HEK293 (cell line): ENCODE measurements at regions not wholly inside any gene's neighbourhood (a gene's known extent, or its start where the extent isn't known, plus 50 kb on each side); places are given as distances from the start of the nearest gene placed in this dataset.

Source experiments
- CTCF ChIA-PET: fragments of 350-600 bp; formaldehyde crosslinking; extraction: SDS; loops from one replicate; lab custom pipeline; 2021; ENCODE audit warnings: antibody characterized with exemption; lab: Yijun Ruan, JAX
- POLR2A ChIA-PET: fragments of 300-600 bp; formaldehyde crosslinking; extraction: SDS; loops from one replicate; lab custom pipeline; 2020; ENCODE audit warnings: antibody characterized with exemption, inconsistent platforms; lab: Yijun Ruan, JAX
- H3K27ac ChIP-seq: fragments of 200-500 bp; sonication (Bioruptor generic); 2 replicates; pipeline ENCODE4 v1.5.1; 2014; ENCODE audit warnings: low read depth, low read length, control low read depth, inconsistent platforms; ENCODE audit errors: extremely low read depth
- H3K36me3 ChIP-seq, 2 experiments: fragments of 200-500 bp in 1 of 2; sonication (Bioruptor generic) in 1 of 2; 1 replicate in 1 of 2; 2 replicates in 1 of 2; pipeline ENCODE4 v1.5.1; 2014 to 2017; ENCODE audit warnings: inconsistent platforms in 2 of 2, low read length in 2 of 2; ENCODE audit not compliant: control insufficient read depth in 2 of 2, insufficient read depth in 1 of 2
- H3K4me1 ChIP-seq: fragments of 200-500 bp; sonication (Bioruptor generic); 2 replicates; pipeline ENCODE4 v1.5.1; 2014; ENCODE audit warnings: mild to moderate bottlenecking, low read length, inconsistent platforms; ENCODE audit not compliant: control insufficient read depth, insufficient read depth
- H3K4me3 ChIP-seq: 2 replicates; pipeline ENCODE4 v1.5.1; 2011; ENCODE audit warnings: low read depth, mild to moderate bottlenecking, control low read depth, low read length, moderate library complexity
- H3K9me3 ChIP-seq: fragments of 200-500 bp; sonication (Bioruptor generic); 2 replicates; pipeline ENCODE4 v1.5.1; 2014; ENCODE audit warnings: low read depth, low read length, inconsistent platforms; ENCODE audit not compliant: control insufficient read depth, insufficient read depth
- BCL11A ChIP-seq: fragments of 450-650 bp; formaldehyde crosslinking; IDR thresholded peaks from 2 replicates; pipeline ENCODE4 v1.5.1; 2016; ENCODE audit warnings: low read depth, missing biosample characterization, missing genetic modification characterization
- GFI1B ChIP-seq: fragments of 450-650 bp; formaldehyde crosslinking; IDR thresholded peaks from 2 replicates; pipeline ENCODE4 v1.5.1; 2016; ENCODE audit warnings: missing biosample characterization, missing genetic modification characterization
- GLI2 ChIP-seq: fragments of 450-650 bp; formaldehyde crosslinking; IDR thresholded peaks from 2 replicates; pipeline ENCODE4; 2017; ENCODE audit warnings: missing biosample characterization, missing genetic modification characterization, low read depth, borderline replicate concordance
- IKZF3 ChIP-seq: fragments of 450-650 bp; IDR thresholded peaks from 2 replicates; pipeline ENCODE4 v1.5.0; 2018; ENCODE audit warnings: missing biosample characterization, mild to moderate bottlenecking, missing genetic modification characterization, moderate library complexity
- KLF9 ChIP-seq: fragments of 450-650 bp; formaldehyde crosslinking; IDR thresholded peaks from 2 replicates; pipeline ENCODE4 v1.5.1; 2016; ENCODE audit warnings: missing biosample characterization, missing genetic modification characterization, low read depth
- MZF1 ChIP-seq: fragments of 450-650 bp; formaldehyde crosslinking; IDR thresholded peaks from 2 replicates; pipeline ENCODE4 v1.5.1; 2017; ENCODE audit warnings: missing biosample characterization, missing genetic modification characterization, borderline replicate concordance
- SCRT2 ChIP-seq: fragments of 450-650 bp; formaldehyde crosslinking; IDR thresholded peaks from 2 replicates; pipeline ENCODE4 v1.5.1; 2016; ENCODE audit warnings: missing biosample characterization, missing genetic modification characterization
- YY1 ChIP-seq: fragments of 450-650 bp; formaldehyde crosslinking; IDR thresholded peaks from 2 replicates; pipeline ENCODE4 v1.5.1; 2018; ENCODE audit warnings: missing biosample characterization, missing genetic modification characterization
- ZBTB17 ChIP-seq: fragments of 450-650 bp; formaldehyde crosslinking; IDR thresholded peaks from 2 replicates; pipeline ENCODE4 v1.5.1; 2016; ENCODE audit warnings: missing biosample characterization, missing genetic modification characterization
- ZFHX2 ChIP-seq: fragments of 450-650 bp; formaldehyde crosslinking; conservative IDR thresholded peaks from 2 replicates; pipeline ENCODE4 v1.5.1; 2016; ENCODE audit warnings: missing biosample characterization, missing genetic modification characterization
- ZNF121 ChIP-seq: fragments of 450-650 bp; formaldehyde crosslinking; IDR thresholded peaks from 2 replicates; pipeline ENCODE4 v1.5.1; 2016; ENCODE audit warnings: missing biosample characterization, missing genetic modification characterization
- ZNF132 ChIP-seq: fragments of 450-650 bp; formaldehyde crosslinking; IDR thresholded peaks from 2 replicates; pipeline ENCODE4 v1.5.1; 2017; ENCODE audit warnings: missing biosample characterization, missing genetic modification characterization, borderline replicate concordance
- ZNF140 ChIP-seq: fragments of 450-650 bp; formaldehyde crosslinking; IDR thresholded peaks from 2 replicates; pipeline ENCODE4 v1.5.1; 2016; ENCODE audit warnings: missing biosample characterization, missing genetic modification characterization
- ZNF223 ChIP-seq: fragments of 450-650 bp; formaldehyde crosslinking; IDR thresholded peaks from 2 replicates; pipeline ENCODE4 v1.5.1; 2016; ENCODE audit warnings: missing biosample characterization, missing genetic modification characterization
- ZNF248 ChIP-seq: fragments of 450-650 bp; formaldehyde crosslinking; IDR thresholded peaks from 2 replicates; pipeline ENCODE4 v1.5.1; 2017; ENCODE audit warnings: missing biosample characterization, missing genetic modification characterization
- ZNF292 ChIP-seq: fragments of 450-650 bp; formaldehyde crosslinking; IDR thresholded peaks from 2 replicates; pipeline ENCODE4 v1.5.1; 2016; ENCODE audit warnings: low read depth, missing biosample characterization, missing genetic modification characterization, borderline replicate concordance
- ZNF324 ChIP-seq: fragments of 450-650 bp; formaldehyde crosslinking; IDR thresholded peaks from 2 replicates; pipeline ENCODE4 v1.5.1; 2016; ENCODE audit warnings: missing biosample characterization, missing genetic modification characterization
- ZNF394 ChIP-seq: fragments of 450-650 bp; formaldehyde crosslinking; IDR thresholded peaks from 2 replicates; pipeline ENCODE4 v1.5.1; 2016; ENCODE audit warnings: missing biosample characterization, missing genetic modification characterization, mild to moderate bottlenecking, moderate library complexity, borderline replicate concordance
- ZNF426 ChIP-seq: fragments of 450-650 bp; formaldehyde crosslinking; IDR thresholded peaks from 2 replicates; pipeline ENCODE4 v1.5.1; 2017; ENCODE audit warnings: missing biosample characterization, missing genetic modification characterization, mild to moderate bottlenecking, inconsistent platforms, moderate library complexity
- ZNF48 ChIP-seq: fragments of 450-650 bp; formaldehyde crosslinking; IDR thresholded peaks from 2 replicates; pipeline ENCODE4 v1.5.1; 2016; ENCODE audit warnings: missing biosample characterization, missing genetic modification characterization
- ZNF558 ChIP-seq: fragments of 450-650 bp; formaldehyde crosslinking; IDR thresholded peaks from 2 replicates; pipeline ENCODE4 v1.5.1; 2016; ENCODE audit warnings: missing biosample characterization, missing genetic modification characterization
- ZNF571 ChIP-seq: fragments of 450-650 bp; formaldehyde crosslinking; IDR thresholded peaks from 2 replicates; pipeline ENCODE4 v1.5.0; 2017; ENCODE audit warnings: missing biosample characterization, missing genetic modification characterization
- ZNF621 ChIP-seq: fragments of 450-650 bp; formaldehyde crosslinking; IDR thresholded peaks from 2 replicates; pipeline ENCODE4 v1.5.1; 2017; ENCODE audit warnings: missing biosample characterization, missing genetic modification characterization
- ZNF785 ChIP-seq: fragments of 450-650 bp; formaldehyde crosslinking; IDR thresholded peaks from 2 replicates; pipeline ENCODE4 v1.5.1; 2016; ENCODE audit warnings: missing biosample characterization, missing genetic modification characterization
- ZSCAN16 ChIP-seq: fragments of 450-650 bp; formaldehyde crosslinking; IDR thresholded peaks from 2 replicates; pipeline ENCODE4 v1.5.1; 2016; ENCODE audit warnings: missing biosample characterization, missing genetic modification characterization
- TF ChIP-seq, protein P1 (sequence below): fragments of 450-650 bp; formaldehyde crosslinking; IDR thresholded peaks from 2 replicates; pipeline ENCODE4 v1.5.1; 2017; ENCODE audit warnings: missing biosample characterization, missing genetic modification characterization
- TF ChIP-seq, protein P2 (sequence below): fragments of 450-650 bp; formaldehyde crosslinking; IDR thresholded peaks from 2 replicates; pipeline ENCODE4 v1.5.1; 2017; ENCODE audit warnings: missing biosample characterization, missing genetic modification characterization
- TF ChIP-seq, protein P3 (sequence below): fragments of 450-650 bp; formaldehyde crosslinking; IDR thresholded peaks from 2 replicates; pipeline ENCODE4 v1.5.1; 2017; ENCODE audit warnings: missing biosample characterization, missing genetic modification characterization

DNA sequence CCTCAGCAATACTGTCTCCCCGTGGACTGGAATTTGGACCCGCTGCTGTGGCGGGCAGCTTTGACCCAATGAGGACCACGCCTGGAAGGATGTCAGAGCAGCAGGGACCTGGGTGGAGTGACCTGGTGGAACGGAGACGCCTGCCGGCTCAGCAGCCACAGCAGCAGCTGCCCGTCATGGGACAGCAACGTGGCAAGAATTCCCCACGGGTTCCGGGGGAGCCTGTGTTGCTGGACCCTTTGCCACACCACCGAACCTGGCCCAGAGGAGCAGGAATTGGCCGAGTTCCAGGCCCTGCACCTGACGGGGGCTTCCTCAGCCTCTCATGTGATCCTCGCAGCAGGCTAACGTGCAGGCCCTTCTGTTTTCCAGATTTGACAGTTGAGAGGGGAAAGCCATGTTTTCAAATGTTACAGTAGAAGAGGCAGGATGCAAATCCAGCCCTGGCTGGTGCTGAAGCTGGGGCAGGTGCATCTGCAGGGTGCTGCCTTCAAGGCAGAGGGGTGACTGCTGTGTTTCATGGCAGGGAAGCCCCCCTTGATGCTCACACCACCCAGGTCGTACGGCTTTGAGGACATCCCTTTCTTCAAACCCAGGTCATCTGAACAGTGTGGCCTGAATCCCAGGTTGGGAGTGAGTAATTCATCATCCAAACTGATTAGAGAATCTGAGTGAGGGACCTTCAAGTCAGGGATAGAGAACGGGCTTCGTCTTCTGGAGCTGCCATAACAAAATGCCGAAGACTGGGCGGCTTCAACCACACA, 93.4 kb downstream of the THBS2 start:
- H3K9me3 ChIP-seq = no peaks in the 10 kb centered on the region
- H3K27ac ChIP-seq = no peak overlapping the region
- no peak overlapping the region for H3K4me3 ChIP-seq
- no peaks in the 10 kb centered on the region for H3K36me3 ChIP-seq
- TF ChIP-seq ZNF140 = no peak
- no peak for TF ChIP-seq ZNF48 (tag by site-specific recombination)
- TF ChIP-seq YY1 (tag by site-specific recombination) = no peak
- no peak for TF ChIP-seq ZNF426
- TF ChIP-seq, protein P1, sequence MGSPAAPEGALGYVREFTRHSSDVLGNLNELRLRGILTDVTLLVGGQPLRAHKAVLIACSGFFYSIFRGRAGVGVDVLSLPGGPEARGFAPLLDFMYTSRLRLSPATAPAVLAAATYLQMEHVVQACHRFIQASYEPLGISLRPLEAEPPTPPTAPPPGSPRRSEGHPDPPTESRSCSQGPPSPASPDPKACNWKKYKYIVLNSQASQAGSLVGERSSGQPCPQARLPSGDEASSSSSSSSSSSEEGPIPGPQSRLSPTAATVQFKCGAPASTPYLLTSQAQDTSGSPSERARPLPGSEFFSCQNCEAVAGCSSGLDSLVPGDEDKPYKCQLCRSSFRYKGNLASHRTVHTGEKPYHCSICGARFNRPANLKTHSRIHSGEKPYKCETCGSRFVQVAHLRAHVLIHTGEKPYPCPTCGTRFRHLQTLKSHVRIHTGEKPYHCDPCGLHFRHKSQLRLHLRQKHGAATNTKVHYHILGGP (tag by site-specific recombination) = no peak
- no peak for TF ChIP-seq ZNF292 (tag by site-specific recombination)
- TF ChIP-seq SCRT2 (tag by site-specific recombination) = no peak
- TF ChIP-seq ZFHX2 (tag by site-specific recombination) = no peak
- no peak for TF ChIP-seq ZNF571 (tag by site-specific recombination)
- TF ChIP-seq ZNF558 (tag by site-specific recombination) = no peak
- no peak for TF ChIP-seq ZNF132 (tag by site-specific recombination)
- TF ChIP-seq ZSCAN16 = no peak
- no peak for TF ChIP-seq ZBTB17 (tag by site-specific recombination)
- no peak for TF ChIP-seq ZNF121 (tag by site-specific recombination)
- no peak for TF ChIP-seq IKZF3 (tag by site-specific recombination)
- TF ChIP-seq GFI1B (tag by site-specific recombination) = no peak
- no peak for TF ChIP-seq KLF9 (tag by site-specific recombination)
- TF ChIP-seq, protein P2, sequence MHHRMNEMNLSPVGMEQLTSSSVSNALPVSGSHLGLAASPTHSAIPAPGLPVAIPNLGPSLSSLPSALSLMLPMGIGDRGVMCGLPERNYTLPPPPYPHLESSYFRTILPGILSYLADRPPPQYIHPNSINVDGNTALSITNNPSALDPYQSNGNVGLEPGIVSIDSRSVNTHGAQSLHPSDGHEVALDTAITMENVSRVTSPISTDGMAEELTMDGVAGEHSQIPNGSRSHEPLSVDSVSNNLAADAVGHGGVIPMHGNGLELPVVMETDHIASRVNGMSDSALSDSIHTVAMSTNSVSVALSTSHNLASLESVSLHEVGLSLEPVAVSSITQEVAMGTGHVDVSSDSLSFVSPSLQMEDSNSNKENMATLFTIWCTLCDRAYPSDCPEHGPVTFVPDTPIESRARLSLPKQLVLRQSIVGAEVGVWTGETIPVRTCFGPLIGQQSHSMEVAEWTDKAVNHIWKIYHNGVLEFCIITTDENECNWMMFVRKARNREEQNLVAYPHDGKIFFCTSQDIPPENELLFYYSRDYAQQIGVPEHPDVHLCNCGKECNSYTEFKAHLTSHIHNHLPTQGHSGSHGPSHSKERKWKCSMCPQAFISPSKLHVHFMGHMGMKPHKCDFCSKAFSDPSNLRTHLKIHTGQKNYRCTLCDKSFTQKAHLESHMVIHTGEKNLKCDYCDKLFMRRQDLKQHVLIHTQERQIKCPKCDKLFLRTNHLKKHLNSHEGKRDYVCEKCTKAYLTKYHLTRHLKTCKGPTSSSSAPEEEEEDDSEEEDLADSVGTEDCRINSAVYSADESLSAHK (tag by site-specific recombination) = no peak
- no peak for TF ChIP-seq ZNF324 (tag by site-specific recombination)
- H3K4me1 ChIP-seq = no peaks in the 10 kb centered on the region
- CTCF ChIA-PET = no interaction called here
- POLR2A ChIA-PET = no interaction called here

DNA sequence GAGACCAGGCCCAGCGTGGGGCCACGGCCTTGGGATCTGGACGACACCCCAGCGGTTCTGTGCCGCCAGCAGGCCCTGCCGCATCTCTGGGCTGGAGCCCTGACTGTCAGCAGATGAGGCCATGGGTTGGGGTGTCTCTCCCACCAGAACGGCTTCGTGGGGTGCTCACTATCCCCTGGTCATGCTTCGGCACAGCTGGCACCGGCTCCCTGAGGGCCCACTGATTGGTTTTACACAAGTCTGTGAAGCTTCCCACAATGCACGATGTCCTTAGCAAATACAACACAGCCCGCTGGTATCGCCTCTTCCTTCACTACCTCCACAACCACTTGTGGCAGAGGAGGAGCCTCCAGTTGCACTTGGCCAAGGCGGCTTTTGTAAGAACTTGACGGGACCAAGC, 94.3 kb downstream of the THBS2 start:
- TF ChIP-seq MZF1 (tag by site-specific recombination) = no peak
- TF ChIP-seq ZNF785 = no peak
- TF ChIP-seq, protein P3, sequence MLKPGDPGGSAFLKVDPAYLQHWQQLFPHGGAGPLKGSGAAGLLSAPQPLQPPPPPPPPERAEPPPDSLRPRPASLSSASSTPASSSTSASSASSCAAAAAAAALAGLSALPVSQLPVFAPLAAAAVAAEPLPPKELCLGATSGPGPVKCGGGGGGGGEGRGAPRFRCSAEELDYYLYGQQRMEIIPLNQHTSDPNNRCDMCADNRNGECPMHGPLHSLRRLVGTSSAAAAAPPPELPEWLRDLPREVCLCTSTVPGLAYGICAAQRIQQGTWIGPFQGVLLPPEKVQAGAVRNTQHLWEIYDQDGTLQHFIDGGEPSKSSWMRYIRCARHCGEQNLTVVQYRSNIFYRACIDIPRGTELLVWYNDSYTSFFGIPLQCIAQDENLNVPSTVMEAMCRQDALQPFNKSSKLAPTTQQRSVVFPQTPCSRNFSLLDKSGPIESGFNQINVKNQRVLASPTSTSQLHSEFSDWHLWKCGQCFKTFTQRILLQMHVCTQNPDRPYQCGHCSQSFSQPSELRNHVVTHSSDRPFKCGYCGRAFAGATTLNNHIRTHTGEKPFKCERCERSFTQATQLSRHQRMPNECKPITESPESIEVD (tag by site-specific recombination) = no peak
- no peak for TF ChIP-seq ZNF223
- TF ChIP-seq GLI2 = no peak
- no peak for TF ChIP-seq BCL11A (tag by site-specific recombination)
- TF ChIP-seq ZNF621 (tag by site-specific recombination) = no peak
- no peak for TF ChIP-seq ZNF248 (tag by site-specific recombination)
- no peak for TF ChIP-seq ZNF394 (tag by site-specific recombination)
- TF ChIP-seq ZNF48 (tag by site-specific recombination) = no peak
- Histone ChIP-seq H3K4me3 (no peak overlapping the region), H3K27ac (no peak overlapping the region), H3K4me1 (no peaks in the 10 kb centered on the region), H3K36me3 (no peaks in the 10 kb centered on the region), H3K9me3 (no peaks in the 10 kb centered on the region)
- CTCF ChIA-PET = no interaction called here
- POLR2A ChIA-PET = no interaction called here
